T-helper 1 cell (primary cell): ENCODE measurements at regions not wholly inside any gene's neighbourhood (a gene's known extent, or its start where the extent isn't known, plus 50 kb on each side); places are given as distances from the start of the nearest gene placed in this dataset.
"Not testable (repeated sequence)": the region's sequence is repeated elsewhere in the genome, so short reads cannot be mapped to it uniquely, and the experiment has no call there.

Experiments
- DNase-seq, 5 donors: peaks; one replicate each; pipeline ENCODE4 v3.0.0-alpha.2; 2012 to 2020

- DNase-seq = not testable (repeated sequence)
Measured at GRCh38 chr18:5830902-5831301, 64.4 kb downstream of the TMEM200C start.

DNA sequence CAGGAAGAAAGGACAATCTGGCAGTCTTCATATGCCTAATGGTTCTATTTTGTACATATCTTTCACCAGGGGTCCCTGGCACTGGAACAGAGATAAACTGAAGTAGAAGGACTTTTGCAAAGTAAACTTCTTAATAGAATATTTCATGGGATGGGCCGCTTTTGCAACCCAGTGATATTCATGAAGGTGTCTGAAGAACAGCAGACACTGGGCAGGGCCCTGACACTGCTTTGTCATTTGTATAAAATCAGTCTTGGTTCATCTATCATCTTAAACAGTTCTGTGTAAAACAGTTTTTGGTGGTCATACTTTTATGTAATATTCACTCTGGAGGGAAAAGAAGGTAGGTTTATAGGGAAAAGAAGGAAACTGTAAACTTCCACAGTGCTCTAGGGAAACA, 66.4 kb downstream of the TMEM200C start:
- no peak for DNase-seq

- DNase-seq = no peak
Measured at GRCh38 chr18:5825663-5826062, 69.7 kb downstream of the TMEM200C start.

GRCh38 chr18:5824370-5824984, 70.8 kb downstream of the TMEM200C start:
- DNase-seq = no peak

DNA sequence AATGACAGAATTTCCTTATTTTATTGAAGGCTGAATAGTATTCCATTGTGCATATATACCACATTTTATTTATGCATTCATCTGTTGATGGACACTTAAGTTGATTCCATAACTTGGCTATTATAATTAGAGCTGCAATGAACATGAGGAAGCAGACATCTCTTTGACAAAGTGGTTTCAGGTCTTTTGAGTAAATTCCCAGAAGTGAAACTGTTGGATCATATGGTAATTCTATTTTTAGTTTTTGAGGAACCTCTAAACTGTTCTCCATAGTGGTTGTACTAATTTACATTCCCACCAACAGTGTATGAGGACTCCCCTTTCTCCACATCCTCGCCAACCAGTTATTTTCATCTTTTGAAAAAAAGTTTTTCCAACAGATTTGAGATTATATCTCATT, 77.5 kb downstream of the TMEM200C start:
- DNase-seq = no peak

- DNase-seq = no peak
Measured at GRCh38 chr18:5806860-5807259, 88.5 kb downstream of the TMEM200C start.

DNA sequence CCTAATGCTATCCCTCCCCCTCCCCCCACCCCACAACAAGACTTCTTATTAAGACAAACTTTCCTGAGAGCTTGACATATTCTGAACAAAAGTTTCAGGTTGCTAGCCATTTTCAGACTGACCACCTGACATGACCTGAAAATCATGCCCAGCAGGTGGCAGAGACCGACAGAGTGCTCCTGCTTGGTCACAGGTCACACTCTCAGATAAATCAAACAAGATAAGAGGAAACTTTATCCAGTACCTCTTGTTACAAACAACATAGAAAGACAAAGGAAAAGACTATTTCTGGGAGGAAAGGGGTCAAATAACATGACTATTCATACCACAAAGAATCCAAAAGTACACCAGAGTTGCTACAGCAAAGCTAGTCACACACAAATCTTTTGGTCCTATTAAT, 107.4 kb downstream of the TMEM200C start:
- DNase-seq = no peak

- DNase-seq = no peak
Measured at GRCh38 chr18:5779922-5780321, 115.4 kb downstream of the TMEM200C start.

DNA sequence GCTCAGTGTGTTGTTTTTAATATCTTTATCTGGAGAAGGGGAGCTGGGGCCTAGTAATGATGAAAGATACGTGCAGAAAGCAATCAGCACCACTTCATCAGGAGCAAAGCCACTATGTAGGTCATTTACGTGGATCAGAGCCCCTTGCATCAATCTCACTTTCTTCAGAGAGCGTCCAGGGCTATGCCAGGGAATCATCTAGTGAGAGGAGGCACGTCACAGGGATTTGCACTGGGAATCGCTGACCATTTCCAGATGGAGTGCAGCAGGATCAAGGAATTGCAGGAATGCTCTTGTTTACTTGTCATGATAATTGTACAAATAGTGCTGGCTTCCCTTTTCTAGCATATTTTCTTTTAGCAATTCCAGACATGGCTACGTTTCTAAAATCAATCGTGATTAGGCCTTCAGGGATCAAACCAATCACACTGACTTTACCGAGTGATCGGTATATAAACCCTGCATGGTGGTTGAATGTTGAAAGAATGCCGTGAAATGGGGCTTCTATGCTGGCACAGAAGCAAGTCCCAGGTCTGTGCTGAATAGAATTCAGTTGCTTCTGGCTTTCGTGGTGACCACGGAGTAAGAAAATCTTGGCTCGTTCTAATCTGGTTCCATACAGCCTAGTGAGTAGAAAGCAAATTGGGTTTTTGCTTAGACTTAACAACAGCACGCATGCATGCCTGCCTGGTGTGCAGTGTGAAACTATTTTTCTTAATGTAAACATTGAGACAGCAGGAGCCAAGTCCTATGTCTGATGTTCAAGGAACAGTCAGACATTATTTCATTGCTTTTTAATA, 122.8 kb downstream of the TMEM200C start:
- DNase-seq = no peak

GRCh38 chr18:5771343-5771742, 124.0 kb downstream of the TMEM200C start:
- DNase-seq = no peak

DNA sequence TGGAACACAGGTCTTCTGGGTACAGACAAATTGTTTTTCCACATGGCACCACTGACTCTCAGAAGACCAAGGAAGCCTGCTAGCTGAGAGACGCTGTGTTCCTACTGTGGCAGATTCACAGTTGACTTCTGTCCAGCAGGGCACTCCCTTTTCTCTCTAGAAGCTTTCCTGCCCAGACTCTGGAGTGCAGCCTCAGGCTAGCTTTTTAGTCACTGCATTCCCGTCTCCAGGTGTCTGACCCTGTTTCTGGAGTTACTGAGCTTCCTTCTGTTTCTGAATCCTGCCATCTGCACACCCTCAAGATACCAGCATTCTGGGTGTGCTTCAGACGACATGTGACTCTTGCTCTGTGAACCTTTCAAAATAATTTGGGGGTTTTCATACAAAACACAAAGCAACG, 125.1 kb downstream of the TMEM200C start:
- no peak for DNase-seq

DNA sequence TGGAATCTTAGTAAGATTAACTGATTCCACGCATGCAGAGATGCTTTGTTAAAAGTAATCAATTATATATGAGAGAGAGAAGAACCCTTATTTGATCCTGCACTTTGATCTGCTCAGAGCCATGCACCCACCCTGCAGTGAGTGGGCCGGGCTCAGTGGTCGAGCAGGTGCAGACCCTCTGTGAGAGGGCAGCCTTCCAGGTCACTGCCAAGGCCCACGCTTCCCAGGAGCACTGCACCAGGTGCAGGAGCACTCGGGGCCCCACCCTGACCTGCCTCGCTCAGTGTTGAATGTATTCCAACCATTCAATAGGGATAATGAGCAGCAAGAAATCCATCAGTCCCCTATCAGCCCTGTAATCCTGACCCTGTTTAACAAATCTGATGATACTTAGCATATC, 126.9 kb downstream of the TMEM200C start:
- no peak for DNase-seq

GRCh38 chr18:5759194-5759593, 136.1 kb downstream of the TMEM200C start:
- no peak for DNase-seq

DNA sequence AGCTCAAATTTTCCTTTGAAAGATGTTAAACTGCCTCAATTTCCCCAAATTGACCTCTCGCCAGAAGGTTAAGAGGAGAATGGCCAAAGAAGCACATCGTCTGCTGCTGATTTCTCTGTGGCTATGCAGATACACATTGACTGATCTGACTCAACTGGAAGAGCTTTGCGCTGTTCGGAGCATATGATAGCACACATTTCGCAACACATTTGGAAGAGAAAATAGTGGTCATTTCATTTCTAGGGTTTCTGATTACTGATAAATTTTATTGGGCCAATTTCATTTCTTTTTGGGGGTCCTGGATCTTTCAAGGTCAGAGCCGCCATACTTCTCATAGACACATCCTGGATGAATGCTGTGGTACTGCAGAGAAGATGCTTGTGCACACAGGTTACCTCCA, 138.5 kb downstream of the TMEM200C start:
- DNase-seq = no peak

- DNase-seq = no peak
Measured at GRCh38 chr18:5747678-5748077, 147.6 kb downstream of the TMEM200C start.

- no peak for DNase-seq
Measured at GRCh38 chr18:5746844-5747243, 148.5 kb downstream of the TMEM200C start.

DNA sequence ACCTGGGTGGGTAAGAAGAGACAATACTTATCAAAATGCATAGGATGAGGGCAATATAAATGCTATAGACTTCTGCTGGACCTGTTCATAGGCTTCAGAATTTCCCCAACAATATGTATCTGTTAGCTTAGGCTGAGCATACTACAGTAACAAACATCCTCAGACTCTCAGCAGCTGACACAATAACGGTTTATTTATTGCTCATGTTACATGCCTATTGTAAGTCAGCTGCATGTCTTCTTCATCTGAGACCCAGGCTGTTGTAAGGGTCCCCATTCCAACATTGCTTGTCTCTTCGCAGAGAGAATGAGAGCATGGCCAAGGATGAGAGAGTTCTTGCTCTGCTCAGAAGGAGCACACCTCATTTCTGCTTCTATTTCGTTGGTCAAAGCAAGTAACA, 150.7 kb downstream of the TMEM200C start:
- no peak for DNase-seq

DNA sequence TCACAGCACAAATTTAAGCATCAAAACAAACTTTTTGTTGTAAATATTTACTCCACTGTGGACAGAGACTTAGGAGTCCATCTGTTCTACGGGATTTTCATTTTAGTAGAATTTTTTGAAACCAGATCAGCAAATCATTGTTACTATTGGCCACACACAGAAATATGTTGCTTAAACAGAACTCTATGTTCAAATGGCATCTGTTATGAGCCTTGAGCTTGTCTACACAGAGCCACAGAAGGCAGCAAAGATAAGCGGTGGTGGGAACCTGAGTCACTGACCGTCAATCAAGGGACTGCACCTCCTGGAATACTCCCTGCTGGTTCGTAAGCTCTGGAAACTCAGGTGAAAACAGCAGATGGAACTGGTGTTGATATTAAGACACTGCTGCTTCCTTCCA, 156.8 kb downstream of the TMEM200C start:
- no peak for DNase-seq

- DNase-seq = no peak
Measured at GRCh38 chr18:5732318-5732717, 163.0 kb downstream of the TMEM200C start.

DNA sequence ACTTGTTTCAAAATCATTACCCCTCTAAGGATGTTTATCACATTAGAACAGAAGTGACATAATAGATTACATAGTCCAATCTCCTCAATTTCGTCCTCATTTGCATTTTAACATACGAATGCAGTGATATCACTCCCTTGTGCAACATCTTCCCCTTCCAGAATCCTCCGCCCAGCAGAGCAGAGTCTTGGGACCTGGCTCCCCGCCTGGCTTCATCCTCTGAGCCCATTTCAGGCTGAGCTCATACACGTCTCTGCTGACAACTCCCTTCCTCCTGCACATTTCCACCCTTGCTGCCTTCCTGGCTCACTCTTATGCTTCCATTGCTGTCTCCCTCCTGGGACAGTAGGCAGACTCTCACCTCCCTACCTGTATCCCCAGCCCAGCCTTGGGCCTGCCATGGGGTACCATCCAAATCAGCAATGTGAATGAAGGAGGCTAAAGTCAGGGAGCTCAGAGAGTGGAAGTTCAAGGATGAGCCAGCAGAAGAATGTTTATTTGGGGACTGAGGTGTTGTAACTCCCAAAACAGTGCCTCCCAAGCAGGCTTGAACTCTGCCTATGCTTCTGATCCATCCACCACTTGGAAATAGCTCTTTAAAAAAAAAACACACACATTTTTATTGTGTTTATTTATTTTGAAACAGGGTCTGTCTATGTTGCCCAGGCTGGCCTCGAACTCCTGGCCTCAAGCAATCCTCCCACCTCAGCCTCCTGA, 165.2 kb downstream of the TMEM200C start:
- no peak for DNase-seq

- no peak for DNase-seq
Measured at GRCh38 chr18:5728531-5728930, 166.8 kb downstream of the TMEM200C start.

DNA sequence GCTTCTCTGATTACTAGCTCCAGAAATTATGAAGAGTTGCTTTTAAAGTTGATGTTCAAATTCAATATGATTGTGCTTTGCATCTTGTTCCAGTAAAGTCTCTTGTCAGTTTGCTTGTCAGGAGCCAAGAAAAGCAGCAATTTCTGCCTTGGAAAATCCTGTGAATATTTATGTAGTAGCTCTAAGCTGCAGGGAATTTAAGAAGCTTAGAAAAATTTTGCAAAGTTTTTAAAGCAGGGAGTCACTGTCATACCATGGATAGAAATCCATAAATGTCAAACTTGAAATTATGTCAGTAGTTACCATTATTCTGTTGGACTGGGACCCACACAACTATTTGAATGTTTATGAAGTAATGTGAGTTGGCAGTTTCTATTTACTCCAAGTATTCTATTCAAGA, 169.3 kb downstream of the TMEM200C start:
- no peak for DNase-seq

DNA sequence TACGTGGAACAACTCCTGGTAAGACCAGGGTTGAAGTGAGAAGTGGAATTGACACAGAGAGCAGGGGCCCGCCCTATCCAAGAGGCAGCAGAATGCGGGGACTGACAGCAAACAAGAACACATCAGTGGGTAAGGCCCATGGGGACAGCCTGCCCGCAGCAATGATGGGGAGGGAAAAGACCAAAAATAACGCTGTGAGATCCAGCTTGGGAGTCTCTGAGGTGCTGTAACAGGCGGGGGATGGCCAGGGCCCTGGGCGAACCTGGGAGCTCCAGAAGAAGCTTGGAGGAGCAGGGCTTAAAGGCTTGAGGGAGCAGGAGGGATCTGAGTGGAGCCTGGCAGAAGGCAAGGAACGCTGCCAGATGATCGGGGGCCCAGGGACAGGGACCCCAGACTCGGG, 173.4 kb downstream of the TMEM200C start:
- no peak for DNase-seq

DNA sequence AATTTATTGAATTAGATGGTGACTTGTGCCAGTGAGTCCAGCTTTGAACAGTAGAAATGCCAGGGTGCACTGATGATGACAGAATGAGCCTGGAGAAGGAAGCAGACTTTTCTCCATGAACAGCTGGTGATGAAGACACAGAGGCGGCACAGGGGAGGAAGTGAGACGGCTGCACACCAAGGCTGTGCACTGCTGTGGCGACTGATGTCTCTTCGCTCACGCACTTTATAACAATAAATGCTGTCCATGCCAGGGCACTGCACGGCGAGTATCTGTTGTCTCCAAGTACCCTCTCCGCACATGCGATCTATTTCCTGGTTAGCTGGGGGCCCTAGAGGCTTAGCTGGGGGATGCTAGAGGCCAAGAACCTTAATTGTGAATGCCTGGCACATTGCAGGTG, 175.2 kb downstream of the TMEM200C start:
- DNase-seq = no peak
